ENCODE measurements at regions not wholly inside any gene's neighbourhood (a gene's known extent, or its start where the extent isn't known, plus 50 kb on each side); places are given as distances from the start of the nearest gene placed in this dataset.
"Not testable (repeated sequence)": the region's sequence is repeated elsewhere in the genome, so short reads cannot be mapped to it uniquely, and the experiment has no call there.

- no peak for DNase-seq
Observed at GRCh38 chr11:41519696-41520095, 60.2 kb upstream of the LRRC4C start.

GRCh38 chr11:41522391-41522790 lies 62.9 kb upstream of the LRRC4C start:
- no peak for DNase-seq

- DNase-seq, result no peak
Observed at GRCh38 chr11:41522899-41523672, 63.6 kb upstream of the LRRC4C start.

- DNase-seq, result no peak
Observed at GRCh38 chr11:41527530-41527929, 68.1 kb upstream of the LRRC4C start.

GRCh38 chr11:41532413-41532812 lies 73.0 kb upstream of the LRRC4C start:
- no peak for DNase-seq

- no peak for DNase-seq
Observed at GRCh38 chr11:41533761-41534160, 74.3 kb upstream of the LRRC4C start.

- DNase-seq, result no peak
Observed at GRCh38 chr11:41534391-41534790, 74.9 kb upstream of the LRRC4C start.

GRCh38 chr11:41534861-41535260 lies 75.4 kb upstream of the LRRC4C start:
- no peak for DNase-seq

- no peak for DNase-seq
Observed at GRCh38 chr11:41536021-41536568, 76.6 kb upstream of the LRRC4C start.

GRCh38 chr11:41544902-41545301 lies 85.5 kb upstream of the LRRC4C start:
- not testable (repeated sequence) for DNase-seq

- DNase-seq, result no peak
Observed at GRCh38 chr11:41578421-41579051, 119.1 kb upstream of the LRRC4C start.

- no peak for DNase-seq
Observed at GRCh38 chr11:41579546-41579945, 120.1 kb upstream of the LRRC4C start.

GRCh38 chr11:41609511-41609910 lies 150.1 kb upstream of the LRRC4C start:
- DNase-seq, result no peak

GRCh38 chr11:41612415-41612814 lies 153.0 kb upstream of the LRRC4C start:
- no peak for DNase-seq

GRCh38 chr11:41613326-41613725 lies 153.9 kb upstream of the LRRC4C start:
- DNase-seq, result no peak

- DNase-seq, result no peak
Observed at GRCh38 chr11:41622707-41623359, 163.4 kb upstream of the LRRC4C start.

GRCh38 chr11:41659985-41660384 lies 200.5 kb upstream of the LRRC4C start:
- no peak for DNase-seq

GRCh38 chr11:41660585-41660984 lies 201.1 kb upstream of the LRRC4C start:
- DNase-seq, result no peak

- DNase-seq, result no peak
Observed at GRCh38 chr11:41665441-41666360, 206.2 kb upstream of the LRRC4C start.

GRCh38 chr11:41666951-41667653 lies 207.7 kb upstream of the LRRC4C start:
- DNase-seq, result no peak

GRCh38 chr11:41675205-41675604 lies 215.8 kb upstream of the LRRC4C start:
- no peak for DNase-seq

GRCh38 chr11:41713030-41713429 lies 253.6 kb upstream of the LRRC4C start:
- no peak for DNase-seq

Measured in activated CD4-positive, alpha-beta T cell treated with anti-CD3 and anti-CD28 coated beads, Interleukin-2, amount 50 U/mL, for 16 hours (primary cell).